BLaER1 treated with 17β-estradiol and CSF1 and Interleukin-3, amounts not matched to agents 10 nM and 100 nM (cell line): ENCODE measurements at regions not wholly inside any gene's neighbourhood (a gene's known extent, or its start where the extent isn't known, plus 50 kb on each side); places are given as distances from the start of the nearest gene placed in this dataset.

Source experiments
- H3K27ac ChIP-seq, 11 experiments: shearing (Covaris generic); formaldehyde crosslinking; 2 replicates each; pipeline ENCODE4 v1.8.1; 2022
- H3K27me3 ChIP-seq, 11 experiments: shearing (Covaris generic); formaldehyde crosslinking; 2 replicates each; pipeline ENCODE4 v1.8.1; 2022
- H3K36me3 ChIP-seq, 11 experiments: shearing (Covaris generic); formaldehyde crosslinking; 2 replicates each; pipeline ENCODE4 v1.8.1; 2022
- H3K4me1 ChIP-seq, 10 experiments: shearing (Covaris generic); formaldehyde crosslinking; 2 replicates each; pipeline ENCODE4 v1.8.1; 2022
- H3K4me2 ChIP-seq, 11 experiments: shearing (Covaris generic); formaldehyde crosslinking; 2 replicates each; pipeline ENCODE4 v1.8.1; 2022
- H3K4me3 ChIP-seq, 10 experiments: shearing (Covaris generic); formaldehyde crosslinking; 2 replicates each; pipeline ENCODE4 v1.8.1; 2022
- H3K9ac ChIP-seq, 11 experiments: shearing (Covaris generic); formaldehyde crosslinking; 2 replicates each; pipeline ENCODE4 v1.8.1; 2022
- H3K9me3 ChIP-seq, 11 experiments: shearing (Covaris generic); formaldehyde crosslinking; replicated peaks in 1 of 11; 2 replicates each; pipeline ENCODE4 v1.8.1; 2022
- H4K20me1 ChIP-seq, 11 experiments: shearing (Covaris generic); formaldehyde crosslinking; 2 replicates each; pipeline ENCODE4 v1.8.1; 2022
- Cebpa-rat ChIP-seq, 11 experiments: shearing (Covaris generic); IDR thresholded peaks; 2 replicates each; pipeline ENCODE4 v1.8.1; 2022

DNA sequence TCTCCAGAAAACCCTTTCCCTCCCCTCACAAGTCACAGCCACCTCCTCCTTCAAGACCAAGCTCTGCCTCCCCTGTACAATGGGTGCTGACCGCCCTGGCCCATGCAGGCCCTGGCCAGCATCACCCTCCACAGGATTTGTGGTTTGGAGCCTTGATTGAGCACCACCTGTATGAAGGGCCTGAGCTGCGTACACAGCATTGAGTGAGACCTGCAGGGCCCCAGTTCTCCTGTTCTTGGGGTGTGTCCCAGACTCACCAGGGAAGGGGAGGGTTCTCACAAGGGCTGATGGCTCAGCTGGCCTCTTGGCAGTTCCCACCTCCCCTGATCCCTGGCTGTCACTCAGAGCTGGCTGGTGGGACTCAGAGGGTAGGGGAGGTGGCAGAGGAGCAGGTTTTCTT is 63.7 kb upstream of the IER5L start:
- Histone ChIP-seq H3K9ac (no peak overlapping the region), H3K27ac (no peak overlapping the region), H3K4me2 (no peak overlapping the region), H3K4me1 (peaks cover 16 to 28% (median 23%) of the 10 kb centered on the region in 10 experiments), H3K4me3 (no peak overlapping the region), H4K20me1 (no peaks in the 10 kb centered on the region), H3K36me3 (no peaks in the 10 kb centered on the region), H3K9me3 (no peaks in the 10 kb centered on the region), H3K27me3 (peaks cover 0 to 15% (median 6%) of the 10 kb centered on the region in 11 experiments; a peak in 8 of 22 replicates)
- no peak for TF ChIP-seq Cebpa-rat (IDR thresholded peaks at IDR 0.05)

DNA sequence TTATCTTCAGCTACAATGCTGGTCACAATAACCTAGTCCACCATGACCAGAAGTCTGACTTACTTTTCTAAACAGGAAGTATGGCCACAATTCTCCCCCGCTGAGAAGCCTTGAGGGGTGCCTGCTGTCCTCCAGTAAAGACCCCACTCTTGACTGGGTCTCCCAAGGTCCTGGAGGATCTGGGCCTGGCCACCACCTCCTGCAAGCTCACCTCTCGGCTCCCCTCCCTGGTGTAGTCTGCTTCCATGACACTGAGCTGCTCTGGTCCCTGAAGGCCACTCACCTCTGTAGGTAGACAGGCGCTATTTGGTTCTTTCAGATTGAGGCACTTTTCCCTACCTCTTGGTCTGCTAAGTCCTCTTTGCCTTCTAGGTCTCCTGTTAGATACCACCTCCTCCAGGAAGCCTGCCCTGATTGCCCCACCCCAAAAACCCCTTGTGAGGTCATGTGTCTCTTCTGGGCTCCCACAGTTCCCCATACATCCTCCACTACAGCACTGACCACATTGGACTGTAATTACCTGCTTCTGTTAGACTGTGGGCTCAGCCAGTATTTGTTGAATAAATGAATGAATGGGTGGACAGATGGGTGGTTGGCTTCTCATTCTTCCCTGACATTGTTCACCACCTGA is 62.6 kb upstream of the IER5L start:
- H3K4me2 ChIP-seq, result no peak overlapping the region
- TF ChIP-seq Cebpa-rat (IDR thresholded peaks at IDR 0.05), result no peak
- no peak overlapping the region for H3K27ac ChIP-seq
- no peak overlapping the region for H3K9ac ChIP-seq
- peaks cover 8 to 18% (median 14%) of the 10 kb centered on the region in 10 experiments; a peak in 17 of 20 replicates for H3K4me1 ChIP-seq
- H4K20me1 ChIP-seq, result no peaks in the 10 kb centered on the region
- no peaks in the 10 kb centered on the region for H3K9me3 ChIP-seq
- H3K27me3 ChIP-seq, result peaks cover 0 to 15% (median 6%) of the 10 kb centered on the region in 11 experiments; a peak in 8 of 22 replicates
- H3K4me3 ChIP-seq, result no peak overlapping the region
- no peaks in the 10 kb centered on the region for H3K36me3 ChIP-seq

DNA sequence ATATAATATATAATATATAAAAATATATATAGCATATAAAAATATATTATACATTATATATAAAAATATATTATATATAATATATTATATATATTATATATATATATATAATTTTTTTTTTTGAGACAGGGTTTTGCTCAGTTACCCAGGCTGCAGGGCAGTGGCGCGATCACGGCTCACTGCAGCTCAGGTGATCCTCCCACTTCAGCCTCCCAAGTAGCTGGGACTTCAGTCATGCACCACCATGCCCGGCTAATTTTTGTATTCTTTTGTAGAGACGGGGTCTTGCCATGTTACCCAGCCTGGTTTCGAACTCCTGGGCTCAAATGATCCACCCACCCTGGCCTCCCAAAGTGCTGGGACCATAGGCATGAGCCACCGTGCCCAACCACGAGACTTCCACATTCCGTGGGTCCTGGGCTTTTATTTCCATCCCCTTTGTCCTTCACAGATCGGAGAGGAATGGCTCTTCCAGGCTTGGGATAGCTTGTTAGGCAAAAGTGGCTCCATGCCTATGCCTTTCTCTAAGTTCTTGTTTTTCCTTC is 62.0 kb upstream of the IER5L start:
- Histone ChIP-seq H3K4me3 (no peak overlapping the region), H4K20me1 (no peaks in the 10 kb centered on the region), H3K4me2 (no peak overlapping the region), H3K27me3 (peaks cover 0 to 15% (median 6%) of the 10 kb centered on the region in 11 experiments; a peak in 8 of 22 replicates), H3K9me3 (no peaks in the 10 kb centered on the region), H3K36me3 (no peaks in the 10 kb centered on the region), H3K9ac (no peak overlapping the region), H3K27ac (no peak overlapping the region), H3K4me1 (peaks cover 7 to 16% (median 11%) of the 10 kb centered on the region in 10 experiments; a peak in 17 of 20 replicates)
- TF ChIP-seq Cebpa-rat (IDR thresholded peaks at IDR 0.05), result no peak

DNA sequence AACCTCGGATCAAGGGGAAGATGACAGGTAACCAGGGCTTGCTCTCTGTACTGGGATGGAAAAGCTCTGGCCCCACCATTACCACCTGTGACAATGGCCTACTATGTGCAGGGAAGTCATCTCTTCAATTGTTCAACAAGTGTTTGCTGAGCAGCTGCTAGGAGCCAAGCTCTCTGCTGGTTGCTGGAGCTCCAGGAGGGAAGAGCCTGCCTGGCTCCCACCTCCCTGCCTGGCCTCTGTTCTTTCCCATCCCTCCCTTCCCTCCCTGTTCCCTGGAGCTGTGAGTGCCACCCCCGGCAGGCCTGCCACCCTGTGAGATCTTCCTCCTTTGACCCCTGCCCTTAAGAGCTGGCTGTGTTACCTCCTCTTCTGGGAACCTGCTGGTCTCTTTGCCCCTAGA is 59.7 kb upstream of the IER5L start:
- TF ChIP-seq Cebpa-rat (IDR thresholded peaks at IDR 0.05), result no peak
- Histone ChIP-seq H3K4me2 (peak overlapping the region in 9 of 11 experiments; percentile 19 to 85 (median 75); a peak in 14 of 22 replicates), H3K4me3 (no peak overlapping the region), H3K27me3 (peaks cover 0 to 15% (median 6%) of the 10 kb centered on the region in 11 experiments; a peak in 8 of 22 replicates), H4K20me1 (no peaks in the 10 kb centered on the region), H3K27ac (no peak overlapping the region), H3K4me1 (peaks cover 7 to 16% (median 10%) of the 10 kb centered on the region in 10 experiments; a peak in 17 of 20 replicates), H3K9ac (no peak overlapping the region), H3K9me3 (peaks cover 0 to 15% (median 7%) of the 10 kb centered on the region in 11 experiments; a peak in 14 of 22 replicates), H3K36me3 (no peaks in the 10 kb centered on the region)

DNA sequence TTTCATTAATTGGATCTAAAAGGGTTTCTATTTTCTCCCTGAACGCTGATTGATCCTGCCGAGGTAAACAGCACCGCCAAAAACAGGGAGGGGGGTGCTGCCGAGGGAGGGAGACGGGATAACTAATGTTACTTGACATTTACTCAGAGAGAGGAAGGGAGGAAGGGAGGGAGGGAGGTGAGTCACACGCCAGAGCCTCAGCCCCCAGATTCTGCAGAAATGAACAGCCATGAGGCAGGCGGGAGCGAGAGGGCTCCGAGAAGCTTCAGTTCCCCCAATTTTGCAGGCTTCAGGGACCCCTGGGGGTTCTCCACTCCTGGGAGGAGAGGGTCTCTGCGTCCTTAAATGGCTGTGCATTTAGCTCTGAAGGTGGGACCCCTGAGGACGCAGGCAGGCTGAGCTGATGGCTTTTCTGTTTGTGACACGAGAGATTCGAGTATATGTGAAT is 59.1 kb upstream of the IER5L start:
- Histone ChIP-seq H3K36me3 (no peaks in the 10 kb centered on the region), H3K27ac (no peak overlapping the region), H3K9me3 (peaks cover 0 to 17% (median 8%) of the 10 kb centered on the region in 11 experiments; a peak in 14 of 22 replicates), H3K4me3 (peak overlapping the region in 2 of 10 experiments; percentile 22 to 31; a peak in 2 of 20 replicates), H3K4me1 (peaks cover 7 to 16% (median 10%) of the 10 kb centered on the region in 10 experiments; a peak in 17 of 20 replicates), H3K9ac (0 out of 22 replicates have a peak overlapping the region, but pooled peaks of 1 of the 11 experiments have one; percentile 18), H4K20me1 (no peaks in the 10 kb centered on the region), H3K27me3 (peaks cover 0 to 17% (median 6%) of the 10 kb centered on the region in 11 experiments; a peak in 11 of 22 replicates), H3K4me2 (peak overlapping the region; percentile 19 to 85 (median 61); a peak in 21 of 22 replicates)
- TF ChIP-seq Cebpa-rat (IDR thresholded peaks at IDR 0.05), result no peak

DNA sequence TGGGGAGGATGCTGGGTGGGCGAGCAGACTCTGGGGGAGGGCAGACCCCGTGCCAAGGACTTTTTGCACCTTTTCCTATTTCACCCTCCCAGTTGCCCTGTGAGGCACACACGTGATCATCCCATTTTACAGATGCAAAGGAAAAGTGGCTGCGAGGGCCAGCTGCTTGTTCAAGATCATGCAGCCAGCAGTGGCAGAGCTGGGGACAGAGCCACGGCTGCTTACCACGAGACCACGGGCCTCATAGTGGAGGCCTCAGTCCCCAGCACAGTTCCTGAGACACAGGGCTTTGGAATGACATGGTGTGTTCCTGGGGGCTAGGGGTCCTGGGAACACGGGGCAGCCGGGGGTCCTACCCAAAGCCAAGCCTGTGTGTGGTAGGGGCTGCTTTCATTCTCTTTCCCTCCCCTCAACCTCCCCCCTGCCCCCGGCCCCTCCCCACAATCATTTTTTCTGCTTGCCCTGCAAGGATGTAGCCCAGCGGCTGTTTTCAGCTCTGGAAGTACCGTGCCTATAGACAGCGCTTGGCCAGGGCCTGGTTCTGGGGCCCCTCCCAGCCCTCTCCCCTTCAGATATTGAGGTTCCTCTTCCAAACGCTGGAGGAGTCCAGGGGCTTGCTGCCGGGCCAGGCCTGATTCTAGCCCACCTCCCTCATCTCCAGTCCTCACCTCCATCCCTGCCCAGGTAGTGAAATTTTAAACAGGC is 58.5 kb upstream of the IER5L start:
- H3K4me3 ChIP-seq, result no peak overlapping the region
- TF ChIP-seq Cebpa-rat (IDR thresholded peaks at IDR 0.05), result no peak
- H3K9ac ChIP-seq, result 0 out of 22 replicates have a peak overlapping the region, but pooled peaks of 1 of the 11 experiments have one; percentile 18
- H3K4me2 ChIP-seq, result peak overlapping the region; percentile 19 to 85 (median 61); a peak in 19 of 22 replicates
- H3K27me3 ChIP-seq, result peaks cover 0 to 23% (median 9%) of the 10 kb centered on the region in 11 experiments; a peak in 12 of 22 replicates
- H3K36me3 ChIP-seq, result no peaks in the 10 kb centered on the region
- H3K4me1 ChIP-seq, result peaks cover 7 to 16% (median 10%) of the 10 kb centered on the region in 10 experiments; a peak in 17 of 20 replicates
- no peak overlapping the region for H3K27ac ChIP-seq
- no peaks in the 10 kb centered on the region for H4K20me1 ChIP-seq
- peaks cover 0 to 17% (median 8%) of the 10 kb centered on the region in 11 experiments; a peak in 14 of 22 replicates for H3K9me3 ChIP-seq

DNA sequence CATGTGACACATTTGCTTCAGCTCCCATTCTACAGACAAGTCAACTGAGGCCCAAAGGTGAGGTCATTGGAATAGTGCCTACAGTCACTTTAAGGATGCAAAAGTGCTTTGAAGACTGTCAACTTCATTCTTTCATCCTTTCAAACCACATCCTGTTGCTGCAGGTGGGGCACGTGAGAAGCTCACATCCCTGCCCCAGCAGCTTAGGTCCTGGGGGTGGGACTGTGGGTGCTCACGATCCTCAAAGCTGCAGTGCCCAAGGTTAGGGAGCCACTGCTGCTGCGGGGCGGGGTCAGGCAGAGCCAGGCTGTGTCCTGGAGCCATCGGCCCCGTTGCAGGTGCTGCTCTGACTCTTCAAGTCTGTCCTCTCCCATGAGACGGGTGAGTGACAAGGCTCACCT is 57.9 kb upstream of the IER5L start:
- Histone ChIP-seq H3K27ac (no peak overlapping the region), H3K9me3 (peaks cover 0 to 17% (median 8%) of the 10 kb centered on the region in 11 experiments; a peak in 14 of 22 replicates), H3K4me3 (no peak overlapping the region), H3K27me3 (peaks cover 0 to 24% (median 11%) of the 10 kb centered on the region in 11 experiments; a peak in 12 of 22 replicates), H3K4me2 (peak overlapping the region in 1 of 11 experiments; percentile 17; a peak in 1 of 22 replicates), H4K20me1 (no peaks in the 10 kb centered on the region), H3K9ac (no peak overlapping the region), H3K4me1 (peaks cover 7 to 16% (median 10%) of the 10 kb centered on the region in 10 experiments; a peak in 17 of 20 replicates), H3K36me3 (no peaks in the 10 kb centered on the region)
- no peak for TF ChIP-seq Cebpa-rat (IDR thresholded peaks at IDR 0.05)

DNA sequence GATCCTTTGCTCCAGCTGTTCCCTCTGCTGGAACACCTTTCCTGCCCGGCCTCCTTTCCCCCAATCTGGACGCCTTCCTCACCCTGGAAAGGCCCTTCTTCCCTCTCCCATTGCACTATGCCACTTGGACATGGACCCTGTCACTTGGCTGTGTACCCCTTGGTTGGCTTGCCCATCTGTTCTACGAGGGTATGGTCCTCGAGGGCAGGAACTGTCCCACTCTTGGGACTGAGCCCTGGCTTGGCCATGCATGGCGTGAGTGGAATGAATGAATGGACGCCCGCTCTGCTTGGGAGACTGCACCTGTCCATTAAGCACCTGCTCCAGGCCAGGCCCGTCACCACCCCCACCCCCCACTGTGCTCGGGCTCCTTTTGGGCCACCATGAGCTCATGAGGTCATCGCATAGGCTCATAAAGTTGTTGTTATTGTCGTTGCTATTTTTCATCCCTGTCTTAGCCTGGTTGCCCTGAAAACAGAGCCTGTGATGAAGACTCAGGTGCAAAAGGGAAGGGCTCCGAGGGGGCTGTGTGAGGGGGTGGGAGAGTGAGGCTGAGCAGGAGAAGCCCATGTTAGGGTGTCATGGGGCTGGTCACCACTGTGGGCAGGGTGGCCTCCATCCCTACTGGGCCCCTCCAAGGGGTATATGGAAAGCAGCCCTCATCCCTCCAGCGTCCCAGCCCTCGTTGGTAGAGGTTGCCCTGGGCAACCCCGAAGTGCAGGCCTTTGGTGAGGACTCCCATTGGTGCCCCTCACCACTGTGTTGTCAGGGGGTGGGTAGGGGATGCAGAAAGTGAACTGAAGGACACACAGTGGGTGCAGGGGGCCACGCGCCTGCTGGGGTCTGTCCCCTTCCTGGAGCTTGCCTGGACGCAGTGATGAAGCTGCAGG is 57.2 kb upstream of the IER5L start:
- Histone ChIP-seq H3K9ac (no peak overlapping the region), H3K4me3 (no peak overlapping the region), H3K9me3 (peaks cover 0 to 17% (median 8%) of the 10 kb centered on the region in 11 experiments; a peak in 14 of 22 replicates), H3K27ac (no peak overlapping the region), H3K36me3 (no peaks in the 10 kb centered on the region), H4K20me1 (no peaks in the 10 kb centered on the region), H3K4me1 (peaks cover 8 to 16% (median 10%) of the 10 kb centered on the region in 10 experiments; a peak in 19 of 20 replicates), H3K27me3 (peaks cover 0 to 25% (median 11%) of the 10 kb centered on the region in 11 experiments; a peak in 14 of 22 replicates), H3K4me2 (no peak overlapping the region)
- no peak for TF ChIP-seq Cebpa-rat (IDR thresholded peaks at IDR 0.05)
